ENCODE measurements at regions not wholly inside any gene's neighbourhood (a gene's known extent, or its start where the extent isn't known, plus 50 kb on each side); places are given as distances from the start of the nearest gene placed in this dataset.
"Not testable (repeated sequence)": the region's sequence is repeated elsewhere in the genome, so short reads cannot be mapped to it uniquely, and the experiment has no call there.

DNA sequence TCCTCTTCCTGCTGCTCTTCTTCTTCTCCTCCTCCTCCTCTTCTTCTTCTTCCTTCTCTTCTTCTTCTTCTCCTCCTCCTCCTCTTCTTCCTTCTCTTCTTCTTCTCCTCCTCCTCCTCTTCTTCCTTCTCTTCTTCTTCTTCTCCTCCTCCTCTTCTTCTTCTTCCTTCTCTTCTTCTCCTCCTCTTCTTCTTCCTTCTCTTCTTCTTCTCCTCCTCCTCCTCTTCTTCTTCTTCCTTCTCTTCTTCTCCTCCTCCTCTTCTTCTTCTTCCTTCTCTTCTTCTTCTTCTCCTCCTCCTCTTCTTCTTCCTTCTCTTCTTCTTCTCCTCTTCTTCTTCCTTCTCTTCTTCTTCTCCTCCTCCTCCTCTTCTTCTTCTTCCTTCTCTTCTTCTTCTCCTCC lies 560.8 kb upstream of the CDH5 start:
- DNase-seq (ENCODE audit: low read depth in 1 of 2, low spot score in 2 of 2); H3K23me2 ChIP-seq (ENCODE audit: low read depth, low read length); H3K4me3 ChIP-seq (ENCODE audit: extremely low read depth in 1 of 4, insufficient read depth in 2 of 4, low read depth in 3 of 4, low read length in 4 of 4); H3K4me2 ChIP-seq (ENCODE audit: insufficient read depth in 1 of 2, low read depth in 2 of 2, low read length in 2 of 2); FAIRE-seq; H2BK20ac ChIP-seq (ENCODE audit: low read length); H4K20me1 ChIP-seq (replicated peaks in 1 of 2; ENCODE audit: control insufficient read depth in 1 of 2, insufficient read depth in 2 of 2, low read length in 2 of 2); H3K9me3 ChIP-seq (ENCODE audit: insufficient read depth in 2 of 2, low read depth in 1 of 2, low read length in 1 of 2); H3K27me3 ChIP-seq (replicated peaks in 1 of 4; ENCODE audit: control insufficient read depth in 3 of 4, extremely low read depth in 1 of 4, insufficient read depth in 3 of 4, low read length in 3 of 4); H2BK120ac ChIP-seq (replicated peaks; ENCODE audit: low read depth, low read length); H3K14ac ChIP-seq (ENCODE audit: insufficient read length); H4K91ac ChIP-seq (replicated peaks; ENCODE audit: insufficient read length, low read length); H2AFZ ChIP-seq (ENCODE audit: low read length); H2AK5ac ChIP-seq (ENCODE audit: low read depth, low read length); H2BK12ac ChIP-seq (ENCODE audit: low read depth, low read length); H3K9ac ChIP-seq (replicated peaks in 1 of 4; ENCODE audit: extremely low read depth in 1 of 4, low read depth in 3 of 4, low read length in 3 of 4); POLR2A ChIA-PET (ENCODE audit: partially characterized antibody); H3K23ac ChIP-seq (ENCODE audit: insufficient read length); H3K18ac ChIP-seq (ENCODE audit: extremely low read depth, low read length); CTCF ChIA-PET (ENCODE audit: partially characterized antibody); H3K27ac ChIP-seq (ENCODE audit: low read depth, low read length); H3K4me1 ChIP-seq (replicated peaks in 1 of 4; ENCODE audit: control insufficient read depth in 3 of 4, insufficient read depth in 4 of 4, low read length in 3 of 4); H3K4ac ChIP-seq (replicated peaks; ENCODE audit: insufficient read length, low read depth, low read length); H2BK5ac ChIP-seq (ENCODE audit: low read depth, low read length); H3K56ac ChIP-seq (replicated peaks; ENCODE audit: insufficient read length, low read depth, low read length); H3K79me1 ChIP-seq (ENCODE audit: low read depth, low read length); H3K36me3 ChIP-seq (ENCODE audit: control insufficient read depth in 2 of 4, insufficient read depth in 4 of 4, low read length in 3 of 4); H4K8ac ChIP-seq (ENCODE audit: extremely low read depth, insufficient read depth, low read length); H4K5ac ChIP-seq (ENCODE audit: insufficient read length, low read depth, low read length); H2BK15ac ChIP-seq (ENCODE audit: low read length); H3K79me2 ChIP-seq (ENCODE audit: control insufficient read depth in 1 of 2, insufficient read depth in 2 of 2, low read length in 2 of 2): not testable (repeated sequence)

Measured in H1 (cell line).